ENCODE measurements at regions not wholly inside any gene's neighbourhood (a gene's known extent, or its start where the extent isn't known, plus 50 kb on each side); places are given as distances from the start of the nearest gene placed in this dataset.

DNA sequence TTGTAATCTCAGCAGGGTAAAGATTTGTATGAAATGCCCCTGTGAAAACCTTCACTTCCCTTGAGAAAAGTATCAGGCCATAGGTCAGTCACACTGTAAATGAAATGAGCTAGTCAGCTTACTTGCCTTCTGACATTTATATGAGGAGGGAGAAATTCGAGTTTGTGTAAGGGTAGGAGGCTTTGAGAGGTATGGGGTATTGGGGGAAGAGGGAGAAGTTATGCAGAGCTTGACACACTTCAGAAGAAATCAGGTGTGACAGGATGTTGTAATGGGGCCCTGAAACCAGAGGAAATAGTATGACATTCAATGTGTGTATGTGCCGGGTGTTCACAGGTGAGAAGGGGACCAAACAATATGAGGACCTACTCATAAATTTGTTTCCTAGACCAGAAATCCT is 64.2 kb upstream of the CCN6 start:
- H3K27me3 ChIP-seq (ENCODE audit: control insufficient read depth in 2 of 2, insufficient read depth in 2 of 2, low read length in 2 of 2): peaks cover 9 to 35% of the 10 kb centered on the region in 2 experiments; a peak in 4 of 5 replicates
- BruUV-seq (replicated peaks): no TSS peak
- H4K20me1 ChIP-seq (replicated peaks; ENCODE audit: control insufficient read depth, insufficient read depth, low read length): no peaks in the 10 kb centered on the region
- POLR2A ChIA-PET: interaction anchor here (0.7 kb wide), 1 partner anchor 64 kb away, joined by 3 read pairs; no protein-coding TSS in a partner anchor
- no peak overlapping the region for H2AFZ ChIP-seq (ENCODE audit: low read depth, low read length)
- FAIRE-seq (no peak), ATAC-seq (no peak), DNase-seq (ENCODE audit: extremely low read depth in 1 of 4, low spot score in 3 of 4) (no peak)
- H3K4me1 ChIP-seq (replicated peaks in 1 of 2; ENCODE audit: control insufficient read depth in 2 of 2, insufficient read depth in 2 of 2, low read length in 2 of 2): no peaks in the 10 kb centered on the region
- H3K4me3 ChIP-seq: no peak overlapping the region
- intact Hi-C loops (cut with micrococcal nuclease): no loop called here
- 0% methylated on average over 2 of the region's 2 CpGs for WGBS (ENCODE audit: insufficient coverage, low coverage, missing lambda C conversion rate)
- no peak overlapping the region for H3K9ac ChIP-seq (ENCODE audit: insufficient read depth in 1 of 2, low read depth in 2 of 2, low read length in 2 of 2)
- no peaks in the 10 kb centered on the region for H3K79me2 ChIP-seq (ENCODE audit: control insufficient read depth, insufficient read depth, low read length)
- no peaks in the 10 kb centered on the region for H3K36me3 ChIP-seq (ENCODE audit: control insufficient read depth, insufficient read depth, low read length)
- no peaks in the 10 kb centered on the region for H3K9me3 ChIP-seq (replicated peaks; ENCODE audit: control insufficient read depth, insufficient read depth, low read depth, low read length)
- no peaks in the 10 kb centered on the region for H3K9me1 ChIP-seq (ENCODE audit: control insufficient read depth, insufficient read depth, low read length)
- no peak overlapping the region for H3K27ac ChIP-seq (ENCODE audit: extremely low read depth, low read depth, low read length)
- in situ Hi-C loops (cut with MboI): no loop called here
- CTCF ChIA-PET (ENCODE audit: low intra/inter-chr PET ratio): no interaction called here
- H3K4me2 ChIP-seq (ENCODE audit: insufficient read depth, low read length): no peak overlapping the region
- TF ChIP-seq ZNF57 (CRISPR knock-in tag; IDR thresholded peaks at IDR 0.05): no peak
- TF ChIP-seq ZNF316 (IDR thresholded peaks at IDR 0.05): no peak

DNA sequence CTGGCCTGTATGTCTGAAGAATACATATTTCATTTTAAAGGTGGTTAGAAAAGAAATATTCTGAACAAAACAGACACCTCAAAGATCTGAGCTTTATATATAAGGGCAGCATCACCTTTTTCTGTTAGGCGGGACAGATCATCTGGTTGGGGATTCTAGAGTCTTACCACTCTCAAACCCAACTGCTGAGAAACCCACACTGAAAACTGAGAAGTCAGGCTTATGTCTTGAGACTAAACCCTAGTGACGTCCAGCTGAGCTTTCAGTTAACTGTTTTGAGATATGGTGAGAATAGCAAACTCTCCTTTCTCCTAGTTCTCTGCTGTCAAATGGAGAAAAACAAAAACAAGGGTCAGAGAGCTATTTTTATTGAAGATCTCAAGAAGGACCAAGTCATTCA is 63.7 kb upstream of the CCN6 start:
- no peaks in the 10 kb centered on the region for H3K9me3 ChIP-seq (replicated peaks; ENCODE audit: control insufficient read depth, insufficient read depth, low read depth, low read length)
- BruUV-seq (replicated peaks): no TSS peak
- 0% methylated on average over 2 of the region's 2 CpGs for WGBS (ENCODE audit: insufficient coverage, low coverage, missing lambda C conversion rate)
- no peaks in the 10 kb centered on the region for H3K9me1 ChIP-seq (ENCODE audit: control insufficient read depth, insufficient read depth, low read length)
- H3K4me1 ChIP-seq (replicated peaks in 1 of 2; ENCODE audit: control insufficient read depth in 2 of 2, insufficient read depth in 2 of 2, low read length in 2 of 2): no peaks in the 10 kb centered on the region
- POLR2A ChIA-PET: interaction anchor here (0.7 kb wide), 1 partner anchor 65 kb away, joined by 3 read pairs; no protein-coding TSS in a partner anchor
- H2AFZ ChIP-seq (ENCODE audit: low read depth, low read length): no peak overlapping the region
- H3K36me3 ChIP-seq (ENCODE audit: control insufficient read depth, insufficient read depth, low read length): no peaks in the 10 kb centered on the region
- DNase-seq (ENCODE audit: extremely low read depth in 1 of 4, low spot score in 3 of 4) (no peak), FAIRE-seq (no peak), ATAC-seq (no peak)
- TF ChIP-seq ZNF224 (CRISPR knock-in tag; IDR thresholded peaks at IDR 0.05) (no peak), GABPA (tag; conservative IDR thresholded peaks at IDR 0.05; ENCODE audit: low read depth) (0 out of 2 replicates have a peak, but pooled peaks have one; percentile 25)
- intact Hi-C loops (cut with micrococcal nuclease): no loop called here
- no peak overlapping the region for H3K4me3 ChIP-seq
- H3K79me2 ChIP-seq (ENCODE audit: control insufficient read depth, insufficient read depth, low read length): no peaks in the 10 kb centered on the region
- in situ Hi-C loops (cut with MboI): no loop called here
- H3K27ac ChIP-seq (ENCODE audit: extremely low read depth, low read depth, low read length): no peak overlapping the region
- no peaks in the 10 kb centered on the region for H4K20me1 ChIP-seq (replicated peaks; ENCODE audit: control insufficient read depth, insufficient read depth, low read length)
- H3K9ac ChIP-seq (ENCODE audit: insufficient read depth in 1 of 2, low read depth in 2 of 2, low read length in 2 of 2): no peak overlapping the region
- CTCF ChIA-PET (ENCODE audit: low intra/inter-chr PET ratio): no interaction called here
- peaks cover 9 to 35% of the 10 kb centered on the region in 2 experiments; a peak in 4 of 5 replicates for H3K27me3 ChIP-seq (ENCODE audit: control insufficient read depth in 2 of 2, insufficient read depth in 2 of 2, low read length in 2 of 2)
- H3K4me2 ChIP-seq (ENCODE audit: insufficient read depth, low read length): no peak overlapping the region

Measured in K562 (cell line).